Astrocyte (in vitro differentiated cells and primary cell): ENCODE measurements at regions not wholly inside any gene's neighbourhood (a gene's known extent, or its start where the extent isn't known, plus 50 kb on each side); places are given as distances from the start of the nearest gene placed in this dataset.

Experiments used
- DNase-seq: peaks from one replicate; pipeline ENCODE4 v3.0.0-alpha.2; 2010; ENCODE audit warnings: low read depth
- FAIRE-seq: peaks from 2 replicates; lab custom pipeline; 2011; peaks lifted over from hg19 to GRCh38; lab: Jason Lieb, UNC
- H2AFZ ChIP-seq: 2 replicates; pipeline ENCODE4 v1.6.0; 2012; ENCODE audit warnings: low read depth, low read length, inconsistent platforms
- H3K27ac ChIP-seq: 2 replicates; pipeline ENCODE4 v1.5.1; 2011; ENCODE audit warnings: low read depth, low read length, inconsistent platforms
- H3K27me3 ChIP-seq: 2 replicates; pipeline ENCODE4 v1.6.0; 2011; ENCODE audit warnings: low read length, inconsistent platforms; ENCODE audit not compliant: insufficient read depth
- H3K36me3 ChIP-seq: 2 replicates; pipeline ENCODE4 v1.5.1; 2011; ENCODE audit warnings: low read length, inconsistent platforms; ENCODE audit not compliant: insufficient read depth
- H3K4me1 ChIP-seq: 2 replicates; pipeline ENCODE4 v1.5.1; 2011; ENCODE audit warnings: low read length, inconsistent platforms; ENCODE audit not compliant: insufficient read depth
- H3K4me2 ChIP-seq: 2 replicates; pipeline ENCODE4 v1.6.0; 2012; ENCODE audit warnings: low read length, inconsistent platforms
- H3K4me3 ChIP-seq: 2 replicates; pipeline ENCODE4 v1.5.1; 2011; ENCODE audit warnings: low read depth, mild to moderate bottlenecking, low read length, inconsistent platforms; ENCODE audit not compliant: insufficient read depth
- H3K79me2 ChIP-seq: 2 replicates; pipeline ENCODE4 v1.6.0; 2012; ENCODE audit warnings: mild to moderate bottlenecking, low read length, inconsistent platforms; ENCODE audit not compliant: insufficient read depth
- H3K9ac ChIP-seq: 2 replicates; pipeline ENCODE4 v1.6.0; 2012; ENCODE audit warnings: mild to moderate bottlenecking, low read length, inconsistent platforms
- H3K9me3 ChIP-seq: 2 replicates; pipeline ENCODE4 v1.5.1; 2012; ENCODE audit warnings: low read depth, mild to moderate bottlenecking, low read length, inconsistent platforms; ENCODE audit not compliant: insufficient read depth
- H4K20me1 ChIP-seq: 2 replicates; pipeline ENCODE4 v1.6.0; 2012; ENCODE audit warnings: low read length, inconsistent platforms; ENCODE audit not compliant: insufficient read depth
- H3K27ac Mint-ChIP-seq: one replicate; pipeline ENCODE4 v1.8.0; 2021; ENCODE audit warnings: mild to moderate bottlenecking, mixed read lengths; ENCODE audit not compliant: unreplicated experiment
- H3K27me3 Mint-ChIP-seq: one replicate; pipeline ENCODE4 v1.8.0; 2021; ENCODE audit warnings: low read depth, mixed read lengths; ENCODE audit not compliant: unreplicated experiment
- H3K36me3 Mint-ChIP-seq: one replicate; pipeline ENCODE4 v1.8.0; 2021; ENCODE audit warnings: low read depth, mixed read lengths; ENCODE audit not compliant: unreplicated experiment
- H3K4me1 Mint-ChIP-seq: one replicate; pipeline ENCODE4 v1.8.0; 2021; ENCODE audit warnings: low read depth, mixed read lengths; ENCODE audit not compliant: unreplicated experiment
- H3K4me3 Mint-ChIP-seq: one replicate; pipeline ENCODE4 v1.8.0; 2021; ENCODE audit warnings: mild to moderate bottlenecking, moderate library complexity, mixed read lengths; ENCODE audit not compliant: unreplicated experiment
- H3K9me3 Mint-ChIP-seq: one replicate; pipeline ENCODE4 v1.8.0; 2021; ENCODE audit warnings: mild to moderate bottlenecking, mixed read lengths; ENCODE audit not compliant: unreplicated experiment
- CTCF ChIP-seq: IDR thresholded peaks from 2 replicates; pipeline ENCODE4 v1.5.1; 2011; ENCODE audit warnings: low read depth, mild to moderate bottlenecking, inconsistent platforms, low read length, moderate library complexity; ENCODE audit not compliant: insufficient read depth
- EZH2 ChIP-seq: IDR thresholded peaks from 2 replicates; pipeline ENCODE4 v1.6.1; 2012; ENCODE audit warnings: mild to moderate bottlenecking, low read length, inconsistent platforms; ENCODE audit not compliant: insufficient read depth

GRCh38 chr21:16585896-16586295, 856.1 kb downstream of the USP25 start:
- Histone ChIP-seq H3K9me3 (no peaks in the 10 kb centered on the region), H3K9ac (no peak overlapping the region), H3K79me2 (no peaks in the 10 kb centered on the region), H3K27ac (no peak overlapping the region), H3K36me3 (no peaks in the 10 kb centered on the region), H3K4me3 (no peak overlapping the region), H2AFZ (no peak overlapping the region), H3K27me3 (no peaks in the 10 kb centered on the region), H3K4me2 (no peak overlapping the region), H3K4me1 (peaks cover 14% of the 10 kb centered on the region), H4K20me1 (no peaks in the 10 kb centered on the region)
- H3K36me3 Mint-ChIP-seq: no peaks in the 10 kb centered on the region
- no peaks in the 10 kb centered on the region for H3K4me1 Mint-ChIP-seq
- DNase-seq: no peak
- no peak overlapping the region for H3K4me3 Mint-ChIP-seq
- H3K27me3 Mint-ChIP-seq: no peaks in the 10 kb centered on the region
- TF ChIP-seq CTCF (no peak), EZH2 (no peak)
- H3K27ac Mint-ChIP-seq: no peak overlapping the region
- no peaks in the 10 kb centered on the region for H3K9me3 Mint-ChIP-seq
- no peak for FAIRE-seq

- Histone ChIP-seq H3K36me3 (no peaks in the 10 kb centered on the region), H3K27me3 (no peaks in the 10 kb centered on the region), H2AFZ (peak overlapping the region; percentile 22), H3K4me1 (peaks cover 14% of the 10 kb centered on the region), H3K27ac (peak overlapping the region; percentile 89), H3K9me3 (no peaks in the 10 kb centered on the region), H3K4me2 (peak overlapping the region; percentile 72), H3K79me2 (no peaks in the 10 kb centered on the region), H3K9ac (peak overlapping the region; percentile 63), H3K4me3 (no peak overlapping the region), H4K20me1 (no peaks in the 10 kb centered on the region)
- Mint-ChIP-seq H3K4me3 (no peak overlapping the region), H3K36me3 (no peaks in the 10 kb centered on the region), H3K9me3 (no peaks in the 10 kb centered on the region), H3K27ac (no peak overlapping the region), H3K27me3 (no peaks in the 10 kb centered on the region), H3K4me1 (no peaks in the 10 kb centered on the region)
- DNase-seq: peak; percentile 73
- FAIRE-seq: peak; percentile 34
- no peak for TF ChIP-seq EZH2
- no peak for TF ChIP-seq CTCF
Measured at GRCh38 chr21:16587141-16587581, 857.4 kb downstream of the USP25 start.

GRCh38 chr21:16587681-16588375, 858.0 kb downstream of the USP25 start:
- H4K20me1 ChIP-seq: no peaks in the 10 kb centered on the region
- Mint-ChIP-seq H3K4me1 (peaks cover 3% of the 10 kb centered on the region), H3K27me3 (no peaks in the 10 kb centered on the region), H3K36me3 (no peaks in the 10 kb centered on the region), H3K9me3 (no peaks in the 10 kb centered on the region), H3K4me3 (no peak overlapping the region), H3K27ac (no peak overlapping the region)
- FAIRE-seq: no peak
- peak overlapping the region; percentile 89 for H3K27ac ChIP-seq
- peak overlapping the region; percentile 82 for H3K9ac ChIP-seq
- no peaks in the 10 kb centered on the region for H3K9me3 ChIP-seq
- peak overlapping the region; percentile 16 for H2AFZ ChIP-seq
- H3K4me1 ChIP-seq: peaks cover 14% of the 10 kb centered on the region
- H3K79me2 ChIP-seq: no peaks in the 10 kb centered on the region
- H3K4me2 ChIP-seq: peak overlapping the region; percentile 89
- H3K27me3 ChIP-seq: no peaks in the 10 kb centered on the region
- H3K36me3 ChIP-seq: no peaks in the 10 kb centered on the region
- no peak for TF ChIP-seq EZH2
- TF ChIP-seq CTCF: no peak
- H3K4me3 ChIP-seq: peak overlapping the region; percentile 63
- DNase-seq: peak; percentile 64
